Fibroblast of skin of abdomen (primary cell): ENCODE measurements at regions not wholly inside any gene's neighbourhood (a gene's known extent, or its start where the extent isn't known, plus 50 kb on each side); places are given as distances from the start of the nearest gene placed in this dataset.

ENCODE experiments used
- DNase-seq: peaks from one replicate; pipeline ENCODE4 v3.0.0-alpha.2; 2013

DNA sequence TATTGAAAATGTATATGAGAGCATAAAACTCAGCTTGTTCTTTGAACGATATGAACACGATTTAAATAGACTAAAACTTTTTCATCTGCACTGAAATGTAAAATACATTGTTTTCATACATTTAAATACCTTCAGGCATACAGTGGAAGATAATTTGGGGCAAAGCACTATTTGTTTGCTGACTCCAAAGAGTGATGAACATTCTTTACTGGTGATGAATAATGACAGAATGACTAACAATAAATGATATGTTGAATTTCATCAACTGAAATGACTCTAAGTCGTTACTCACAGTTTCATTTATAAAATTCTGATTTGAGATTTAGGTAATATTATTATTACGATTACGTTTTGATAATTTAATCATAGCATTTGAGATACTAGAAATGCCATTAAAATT, 1160.1 kb downstream of the NLGN4X start:
- DNase-seq = no peak

DNA sequence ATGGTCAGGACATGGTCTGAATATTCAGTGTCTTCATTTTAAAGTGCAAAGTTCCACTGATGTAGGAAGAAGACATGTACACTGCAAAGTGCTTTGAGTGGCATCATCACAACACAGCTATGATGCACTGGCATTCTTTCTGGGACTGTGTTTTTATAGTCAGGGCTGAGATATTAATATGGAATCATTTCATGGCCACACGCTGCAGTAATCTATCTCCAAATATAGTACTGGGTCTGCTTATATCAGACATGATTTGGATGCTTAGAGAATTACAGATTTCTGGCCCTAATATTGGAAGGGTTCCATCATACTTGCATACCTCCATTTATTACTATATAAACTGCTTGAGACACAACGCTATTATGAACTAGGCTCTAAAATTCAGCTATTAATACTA, 1170.9 kb downstream of the NLGN4X start:
- peak; percentile 15 for DNase-seq

DNA sequence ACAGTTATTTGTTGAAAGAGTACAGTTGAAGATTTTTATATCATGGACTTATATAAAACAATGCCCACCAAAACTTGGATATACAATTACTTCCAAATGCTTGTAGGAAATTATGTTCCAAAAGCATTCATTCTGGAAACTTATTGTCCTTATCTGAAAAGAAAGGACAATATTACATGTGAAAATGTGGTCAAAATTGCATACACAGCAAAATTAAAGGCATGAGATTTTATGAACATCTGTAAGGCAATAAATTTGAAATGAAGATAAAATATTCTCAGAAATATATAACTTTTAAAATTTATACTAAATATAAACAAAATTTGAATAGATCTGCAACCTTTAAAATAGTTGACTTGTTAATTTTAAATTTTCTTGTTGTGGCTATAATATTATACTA, 1173.8 kb downstream of the NLGN4X start:
- no peak for DNase-seq

DNA sequence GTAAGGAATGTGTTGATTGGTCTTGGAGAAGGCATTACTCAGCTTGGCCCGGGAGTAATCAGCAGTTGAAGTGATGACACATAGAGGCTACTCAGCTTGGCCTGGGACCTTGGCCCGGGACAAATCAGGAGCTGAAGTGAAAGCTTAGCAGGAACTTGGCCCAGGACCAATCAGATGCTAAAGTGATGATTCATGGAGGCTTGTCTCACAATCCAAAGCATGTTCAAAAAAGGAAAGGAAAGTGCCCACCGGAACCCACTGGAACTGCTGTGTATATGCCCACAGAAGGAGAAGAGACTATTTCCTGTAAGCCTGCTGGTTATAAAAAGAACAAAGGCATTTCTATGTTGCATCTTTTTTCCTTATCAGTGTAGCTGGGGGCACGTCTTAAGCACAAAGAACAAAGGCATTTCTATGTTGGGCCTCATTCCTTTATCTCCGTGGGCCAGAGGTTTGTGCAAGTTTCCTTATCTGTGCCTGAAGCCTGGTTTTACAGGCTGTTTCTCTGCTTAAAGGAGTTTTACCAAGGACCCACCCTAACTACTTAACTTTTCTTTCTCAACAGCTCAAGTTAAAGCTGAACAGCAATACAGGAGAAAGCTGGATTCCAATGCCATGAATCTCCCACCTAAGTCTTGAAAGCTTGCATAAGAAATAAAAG, 1176.7 kb downstream of the NLGN4X start:
- DNase-seq = peak; percentile 65

GRCh38 chrX:5042563-5042962, 1186.1 kb downstream of the NLGN4X start:
- no peak for DNase-seq

- DNase-seq = no peak
Measured at GRCh38 chrX:5031792-5032191, 1196.9 kb downstream of the NLGN4X start.

DNA sequence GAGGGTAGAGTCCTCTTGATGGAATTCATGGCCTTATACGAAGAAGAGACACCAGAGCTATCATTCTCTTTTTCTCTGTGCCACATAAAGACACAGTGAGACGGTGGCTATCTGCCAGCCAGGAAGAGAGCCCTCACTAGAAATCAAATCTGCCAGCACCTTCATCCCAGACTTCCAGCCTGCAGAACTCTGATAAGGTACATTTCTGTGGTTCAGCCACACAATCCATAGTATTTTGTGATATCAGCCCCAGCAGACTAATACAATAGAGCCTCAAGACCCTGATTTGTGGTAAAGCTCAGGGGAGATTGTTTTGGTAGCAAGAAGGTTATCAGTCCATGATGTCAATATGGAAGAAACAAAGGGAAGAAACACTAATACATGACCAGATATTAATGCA, 1213.2 kb downstream of the NLGN4X start:
- no peak for DNase-seq

DNA sequence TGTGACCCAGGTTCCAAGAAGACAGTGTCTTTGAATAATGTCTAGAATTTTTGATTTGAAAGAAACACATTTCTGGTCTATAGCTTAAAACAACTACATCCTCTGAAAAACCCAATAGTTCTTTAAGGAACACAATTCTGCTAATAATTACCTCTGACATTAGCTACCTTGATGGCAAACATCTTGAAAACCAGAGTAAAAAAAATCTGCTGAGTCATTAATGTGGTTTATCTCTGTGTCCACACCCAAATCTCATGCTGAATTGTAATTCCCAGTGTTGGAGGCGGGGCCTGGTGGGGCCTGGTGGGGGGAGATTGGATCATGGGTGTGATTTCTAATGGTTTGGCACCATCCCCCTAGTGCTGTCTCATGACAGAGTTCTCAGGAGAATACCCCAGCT, 1233.8 kb downstream of the NLGN4X start:
- DNase-seq = no peak

GRCh38 chrX:4978613-4979012, 1250.1 kb downstream of the NLGN4X start:
- DNase-seq = no peak

- no peak for DNase-seq
Measured at GRCh38 chrX:4971646-4972045, 1257.0 kb downstream of the NLGN4X start.

GRCh38 chrX:4964112-4964511, 1250.7 kb upstream of the PRKX start:
- DNase-seq = no peak

DNA sequence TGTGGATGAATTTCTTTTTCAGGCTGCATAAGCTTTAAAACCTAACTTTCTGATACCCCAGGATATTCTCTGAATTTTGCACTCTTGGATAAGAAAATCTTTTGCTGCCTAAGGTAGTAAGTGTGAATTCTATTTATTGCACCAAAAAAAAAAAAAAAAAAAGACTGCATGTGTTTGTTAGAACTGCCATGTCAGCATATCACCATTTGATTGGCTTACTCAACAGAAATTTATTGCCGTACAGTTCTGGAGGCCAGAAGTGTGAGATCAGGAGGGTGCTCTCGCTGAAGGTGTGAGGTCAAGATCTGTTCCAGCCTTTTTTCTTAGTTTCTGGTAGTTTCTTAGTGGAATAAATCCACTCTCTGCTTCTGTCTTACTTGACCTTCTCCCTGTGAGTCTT, 1250.0 kb upstream of the PRKX start:
- no peak for DNase-seq

GRCh38 chrX:4944767-4945166, 1231.3 kb upstream of the PRKX start:
- DNase-seq = no peak

DNA sequence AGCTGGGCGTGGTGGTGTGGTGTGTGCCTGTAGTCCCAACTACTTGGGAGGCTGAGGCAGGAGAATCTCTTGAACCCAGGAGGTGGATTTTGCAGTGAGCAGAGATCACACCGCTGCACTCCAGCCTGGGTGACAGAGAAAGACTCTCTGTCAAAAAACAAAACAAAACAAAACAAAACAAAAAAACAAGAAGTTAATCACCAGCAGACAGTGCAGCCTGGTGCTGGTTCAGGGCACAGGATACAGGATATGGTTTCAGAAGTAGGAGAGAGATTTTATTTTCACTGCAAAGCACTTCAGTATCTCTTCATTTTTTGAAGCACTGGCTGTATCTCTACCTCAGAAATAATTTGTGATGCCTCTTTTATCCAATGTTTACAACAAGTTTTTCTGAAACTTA, 1222.9 kb upstream of the PRKX start:
- DNase-seq = no peak

GRCh38 chrX:4935846-4936245, 1222.4 kb upstream of the PRKX start:
- no peak for DNase-seq

- DNase-seq = no peak
Measured at GRCh38 chrX:4935401-4935800, 1222.0 kb upstream of the PRKX start.

DNA sequence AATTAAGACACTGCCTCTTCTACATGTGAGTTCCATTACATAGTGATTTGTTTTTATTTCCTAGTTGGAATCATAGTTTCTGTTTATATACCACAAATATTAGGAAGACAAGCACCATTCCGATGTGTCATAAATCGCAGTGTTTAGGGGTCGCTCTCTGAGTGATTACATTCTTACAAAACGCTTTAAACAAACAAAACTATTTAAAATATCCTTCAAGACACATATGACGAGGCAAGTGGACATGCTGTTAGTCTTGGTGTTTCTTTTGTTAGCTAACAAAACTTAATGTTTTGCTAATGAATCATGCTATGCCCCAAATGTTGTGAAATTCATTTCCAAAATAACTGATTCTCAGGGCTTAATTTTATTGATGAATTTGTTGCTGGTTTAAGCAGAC, 1219.3 kb upstream of the PRKX start:
- no peak for DNase-seq

- no peak for DNase-seq
Measured at GRCh38 chrX:4930426-4930825, 1217.0 kb upstream of the PRKX start.

DNA sequence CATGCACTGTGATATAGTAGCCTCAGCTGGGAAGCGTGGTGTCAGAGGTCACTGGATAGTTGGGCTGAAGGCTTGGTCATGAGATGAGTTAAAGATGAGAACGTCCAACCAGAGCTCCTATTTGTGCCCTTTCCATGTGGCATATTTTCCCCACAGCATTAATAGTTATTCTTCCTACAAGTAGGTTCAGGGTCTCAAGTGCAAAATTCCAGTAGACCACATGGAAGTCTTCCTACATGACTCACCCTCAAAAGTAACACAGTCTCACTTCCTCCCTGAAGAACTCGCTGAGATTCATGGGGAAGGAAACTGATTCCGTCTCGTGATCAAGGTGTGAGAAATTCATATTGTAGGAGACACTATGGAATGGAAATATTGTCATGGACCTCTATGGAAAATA, 1212.5 kb upstream of the PRKX start:
- no peak for DNase-seq

DNA sequence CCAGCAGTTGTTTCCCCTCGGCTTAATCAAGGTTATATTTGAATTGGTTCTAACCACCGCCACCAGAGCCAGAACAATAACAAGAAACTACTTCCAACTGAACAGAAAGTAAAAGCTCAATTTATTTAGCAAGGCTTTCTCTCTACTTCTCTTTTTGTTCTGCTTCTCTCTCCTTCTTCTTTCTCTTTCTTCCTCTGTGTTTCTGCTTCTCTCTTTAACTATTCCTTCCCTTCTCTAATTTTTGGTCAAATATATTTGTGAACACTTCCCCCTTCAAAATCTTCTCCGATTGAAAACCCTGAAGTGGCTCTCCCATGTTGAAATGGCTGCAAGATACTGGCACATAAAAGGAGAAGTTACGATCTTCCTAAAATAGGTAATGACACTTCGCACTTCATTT, 1195.9 kb upstream of the PRKX start:
- DNase-seq = no peak

DNA sequence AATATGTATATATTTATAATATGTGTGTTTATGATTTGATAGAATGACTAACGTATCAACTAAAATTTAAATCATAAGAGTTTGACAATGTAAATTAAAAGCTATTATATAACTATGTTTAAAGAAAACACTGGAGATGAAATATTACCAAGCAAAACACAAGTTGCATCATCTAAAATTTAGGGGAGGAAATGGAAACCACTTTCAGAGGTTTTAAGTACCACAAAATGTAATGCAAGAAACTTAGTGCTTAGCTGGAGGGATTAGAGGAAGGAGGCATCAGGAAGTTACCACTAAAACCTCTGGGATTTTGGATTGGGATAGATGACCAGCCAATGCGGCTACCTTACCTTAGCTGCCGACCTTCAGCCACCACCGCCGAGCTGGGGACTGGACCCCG, 1192.1 kb upstream of the PRKX start:
- no peak for DNase-seq

DNA sequence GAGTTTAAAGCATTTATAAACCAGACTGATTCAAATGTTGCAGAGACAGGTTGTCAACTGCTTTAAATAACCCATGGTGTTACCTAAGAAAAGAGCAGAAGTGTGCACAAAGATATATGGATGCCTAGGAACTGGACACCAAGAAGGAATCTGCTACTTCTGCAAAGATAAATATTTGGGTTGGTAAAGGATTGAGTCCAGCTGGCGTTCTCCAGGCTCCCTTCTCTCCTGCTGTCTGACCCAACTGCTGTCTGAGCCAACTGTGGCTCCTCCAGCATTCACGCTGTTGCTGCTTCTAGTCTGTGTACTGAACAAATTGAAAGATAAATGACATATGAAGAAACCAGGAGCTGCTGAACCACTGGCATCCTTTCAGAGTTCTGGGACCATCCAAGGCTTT, 1167.8 kb upstream of the PRKX start:
- DNase-seq = no peak

- DNase-seq = no peak
Measured at GRCh38 chrX:4878640-4879039, 1165.2 kb upstream of the PRKX start.

- no peak for DNase-seq
Measured at GRCh38 chrX:4876268-4876667, 1162.8 kb upstream of the PRKX start.

- no peak for DNase-seq
Measured at GRCh38 chrX:4851534-4851933, 1138.1 kb upstream of the PRKX start.
